Amygdala (tissue), 56 donors: ENCODE measurements at regions not wholly inside any gene's neighbourhood (a gene's known extent, or its start where the extent isn't known, plus 50 kb on each side); places are given as distances from the start of the nearest gene placed in this dataset.

Experiments
- DNase-seq, 56 donors: peaks; one replicate each; lab custom pipeline; 2025; lab: John Stamatoyannopoulos, UW

GRCh38 chr2:23296691-23297090 is 88.3 kb upstream of the KLHL29 start:
- DNase-seq = no peak

- no peak for DNase-seq
Observed at GRCh38 chr2:23297112-23297511, 87.9 kb upstream of the KLHL29 start.

DNA sequence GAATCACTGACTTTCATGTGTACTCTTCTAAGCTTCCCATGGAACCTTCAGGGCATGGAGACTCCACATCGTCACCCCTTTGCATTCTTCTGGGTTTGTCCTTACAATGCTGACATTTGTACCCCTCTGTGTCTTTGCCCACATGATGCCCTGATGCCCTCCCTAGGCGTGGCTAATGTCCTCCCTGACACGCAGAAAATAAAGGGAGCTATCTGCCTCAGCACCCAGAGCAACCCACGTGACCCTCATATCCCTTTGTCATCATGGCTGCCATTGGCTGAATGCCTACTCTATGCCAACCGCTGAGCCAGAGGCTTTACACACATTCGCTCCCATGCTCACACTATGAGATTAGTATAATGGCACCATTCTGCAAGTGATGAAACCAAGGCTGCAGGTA is 86.4 kb upstream of the KLHL29 start:
- no peak for DNase-seq

DNA sequence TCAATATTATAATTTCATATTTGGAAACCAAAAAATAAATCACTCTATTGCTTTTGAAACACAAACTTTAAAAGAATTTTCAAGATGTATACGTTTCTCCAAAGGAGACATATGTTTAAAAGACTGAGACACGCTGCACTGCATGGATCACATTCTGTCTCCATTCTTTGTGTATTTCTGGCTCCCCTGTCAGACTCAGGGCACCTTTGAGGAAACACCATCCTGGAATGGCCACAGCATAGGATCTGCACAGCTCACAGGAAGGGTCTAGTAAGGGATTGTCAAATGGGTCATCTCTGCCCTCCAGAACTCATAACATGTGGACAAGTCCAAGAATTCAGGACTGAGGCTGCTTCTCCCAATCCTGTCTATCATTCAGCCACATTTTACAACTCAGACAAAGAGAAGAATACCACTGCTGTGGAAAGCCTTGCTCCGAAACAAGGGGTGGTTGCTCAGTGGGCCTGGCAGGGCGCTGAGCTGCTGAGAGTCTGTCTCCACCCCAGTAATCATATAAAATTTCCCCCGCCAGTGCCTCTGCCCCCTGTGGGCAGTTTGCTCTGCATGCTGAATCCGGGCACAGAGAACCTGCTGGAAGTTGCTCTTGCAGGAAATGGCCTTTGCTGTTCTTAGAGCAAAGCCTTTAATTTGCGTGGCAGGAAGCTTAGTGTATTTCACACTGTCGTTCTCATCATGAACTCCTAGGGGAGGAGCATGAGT is 85.3 kb upstream of the KLHL29 start:
- DNase-seq = no peak

DNA sequence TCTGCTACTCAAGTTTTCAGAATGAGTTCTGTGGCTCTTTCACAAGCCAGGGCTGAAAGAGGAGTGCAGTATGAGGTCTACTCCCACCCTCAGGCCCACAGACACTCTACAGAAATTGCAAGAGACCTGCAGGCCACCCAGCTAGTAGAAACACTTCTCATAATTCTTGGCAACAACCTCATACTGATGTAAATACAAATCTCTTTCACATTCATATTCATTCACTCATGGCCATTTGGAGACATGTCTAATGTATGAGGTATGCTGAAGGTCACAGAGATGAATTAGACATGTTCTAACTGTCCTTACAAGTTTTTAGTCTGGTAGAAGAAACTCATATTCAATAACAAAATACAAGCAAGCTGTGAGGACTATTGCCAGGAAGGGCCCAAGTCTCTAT is 83.8 kb upstream of the KLHL29 start:
- no peak for DNase-seq

GRCh38 chr2:23302591-23302990 is 82.4 kb upstream of the KLHL29 start:
- DNase-seq = no peak

DNA sequence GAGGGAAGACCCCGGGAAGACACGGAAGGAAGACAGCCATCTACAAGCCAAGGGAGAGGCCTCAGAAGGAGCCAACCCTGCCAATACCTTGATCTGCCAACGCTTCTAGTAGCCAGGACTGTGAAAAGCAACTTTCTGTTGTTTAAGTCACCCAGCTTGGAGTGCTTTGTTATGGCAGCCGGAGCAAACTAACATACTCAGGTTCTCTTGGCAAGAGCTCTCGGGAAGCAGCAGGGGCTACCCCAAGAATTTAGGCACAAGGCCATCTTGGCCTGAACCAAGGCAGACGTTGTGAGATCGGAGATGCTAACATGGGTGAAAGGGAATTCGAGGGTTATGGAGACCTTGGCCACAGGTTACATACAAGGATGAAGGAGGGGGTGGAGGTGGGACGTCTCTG is 78.6 kb upstream of the KLHL29 start:
- DNase-seq = no peak

DNA sequence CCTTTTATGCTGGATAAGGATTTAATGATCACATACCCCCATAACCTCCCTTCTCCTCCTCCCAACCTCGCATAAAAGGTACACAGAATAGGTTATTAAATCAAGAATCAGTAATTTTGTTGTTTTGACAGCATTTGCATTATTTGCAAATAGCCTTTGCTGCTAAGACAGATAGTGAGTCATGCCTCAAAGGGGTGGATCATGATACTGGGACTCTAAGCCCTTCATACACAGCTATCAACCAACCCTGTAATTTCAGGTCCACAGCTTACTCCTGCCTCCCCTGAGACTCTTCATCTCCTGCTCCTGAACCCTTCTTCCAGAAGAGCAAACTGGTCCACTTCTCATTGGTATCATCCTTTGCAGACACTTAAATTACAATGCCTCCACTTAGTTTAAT is 73.8 kb upstream of the KLHL29 start:
- no peak for DNase-seq

DNA sequence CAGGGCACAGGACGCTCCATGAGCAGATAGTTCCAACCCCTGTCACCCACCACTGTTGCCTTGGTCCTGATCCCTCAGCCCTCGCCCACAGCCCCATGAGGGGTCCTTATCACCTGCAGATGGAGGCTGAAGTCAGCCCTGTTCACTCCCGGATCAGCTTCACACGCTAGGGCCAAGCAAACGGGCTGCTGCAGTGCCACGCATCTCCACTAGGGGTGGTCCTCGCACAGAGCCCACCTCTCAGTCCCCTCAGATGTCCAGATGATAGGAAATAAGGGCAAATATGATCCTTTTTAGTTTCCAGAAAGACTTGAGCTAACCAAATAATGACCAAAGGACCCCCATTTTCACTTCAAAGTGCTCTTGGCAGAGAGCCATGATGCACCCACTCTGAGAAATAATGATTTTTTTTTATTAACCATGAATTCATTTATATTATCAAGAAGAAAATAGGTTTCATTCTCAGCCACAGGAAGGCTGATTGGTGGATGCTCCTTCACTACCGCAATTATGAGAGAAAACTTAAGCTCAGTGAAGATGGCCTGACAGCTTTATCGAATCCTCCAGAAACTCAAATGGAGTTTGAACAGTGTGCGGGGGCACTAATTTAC is 71.9 kb upstream of the KLHL29 start:
- no peak for DNase-seq

DNA sequence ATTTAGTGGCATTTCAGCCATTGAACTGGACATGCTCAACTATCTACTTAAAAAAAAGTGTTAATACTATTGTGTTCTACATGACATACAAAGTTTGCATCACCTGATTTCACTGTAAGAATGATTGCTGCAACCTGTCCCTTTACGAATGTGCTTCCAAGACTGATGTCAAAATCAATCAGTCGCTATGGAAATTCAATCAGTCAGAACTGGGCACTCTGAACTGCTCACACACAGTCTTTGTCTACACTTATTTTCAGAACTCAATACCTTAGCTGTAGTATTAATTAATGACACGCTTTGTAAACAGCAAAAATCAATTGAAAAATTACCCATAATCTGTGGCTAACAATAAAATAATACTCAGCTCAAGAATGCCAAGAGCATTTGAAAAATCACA is 70.3 kb upstream of the KLHL29 start:
- no peak for DNase-seq

- DNase-seq = no peak
Observed at GRCh38 chr2:23320058-23320457, 64.9 kb upstream of the KLHL29 start.

DNA sequence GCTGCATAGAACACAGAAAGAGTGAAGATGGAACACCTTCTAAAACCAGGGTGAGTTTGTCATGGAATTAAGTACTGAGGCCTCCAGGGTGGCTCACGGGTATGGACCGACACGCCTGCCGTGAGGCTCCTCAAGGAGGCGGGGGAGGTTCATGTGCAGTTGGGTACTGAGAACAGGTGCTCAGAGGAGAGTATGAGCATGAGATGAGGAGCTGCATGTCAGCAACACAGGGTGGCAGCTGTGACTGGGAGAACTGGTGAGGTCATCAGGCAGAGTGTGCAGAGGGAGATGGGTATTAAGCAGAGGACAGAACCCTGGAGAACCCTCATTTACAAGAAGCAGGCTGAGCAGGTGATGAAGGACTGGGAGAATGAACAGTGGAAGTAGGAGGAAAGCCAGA is 63.2 kb upstream of the KLHL29 start:
- DNase-seq = no peak

GRCh38 chr2:23322567-23323197 is 62.3 kb upstream of the KLHL29 start:
- no peak for DNase-seq

- DNase-seq = no peak
Observed at GRCh38 chr2:23323198-23323916, 61.6 kb upstream of the KLHL29 start.

DNA sequence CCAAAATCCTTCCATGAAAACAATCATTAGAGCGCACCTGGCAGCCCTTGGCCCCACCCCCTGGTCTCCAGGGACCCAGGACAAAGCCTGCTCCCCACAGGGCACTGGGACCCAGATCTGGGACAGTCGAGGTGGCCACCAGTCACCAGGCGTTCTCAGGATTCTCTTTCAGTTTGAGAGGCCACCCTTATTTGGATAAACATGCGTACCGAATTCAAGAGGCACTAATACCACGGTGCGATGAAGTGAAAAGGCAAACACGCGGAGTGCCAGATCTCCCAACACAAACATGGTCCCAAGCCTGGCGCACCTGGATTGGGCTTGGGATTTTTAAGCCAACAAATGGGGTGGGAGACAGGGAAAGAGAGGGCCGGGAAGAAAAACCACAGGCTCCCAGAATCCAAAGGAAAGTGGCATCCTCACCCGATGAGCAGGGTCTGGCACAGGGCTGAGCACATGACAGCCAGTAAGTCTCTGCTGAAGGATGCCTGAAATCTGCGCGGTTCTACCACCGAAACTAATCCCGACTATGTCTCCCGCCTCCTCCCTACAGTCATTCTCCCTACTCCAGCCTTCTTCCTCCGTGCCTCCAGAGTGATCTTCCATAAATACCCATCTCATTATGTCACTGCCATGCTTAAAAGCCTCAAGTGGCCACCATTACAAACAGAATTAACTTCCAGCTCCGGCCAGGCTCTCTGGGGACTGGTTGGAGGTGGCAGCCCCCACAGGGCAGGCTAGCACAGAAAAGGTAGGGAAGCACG is 60.9 kb upstream of the KLHL29 start:
- DNase-seq = no peak

DNA sequence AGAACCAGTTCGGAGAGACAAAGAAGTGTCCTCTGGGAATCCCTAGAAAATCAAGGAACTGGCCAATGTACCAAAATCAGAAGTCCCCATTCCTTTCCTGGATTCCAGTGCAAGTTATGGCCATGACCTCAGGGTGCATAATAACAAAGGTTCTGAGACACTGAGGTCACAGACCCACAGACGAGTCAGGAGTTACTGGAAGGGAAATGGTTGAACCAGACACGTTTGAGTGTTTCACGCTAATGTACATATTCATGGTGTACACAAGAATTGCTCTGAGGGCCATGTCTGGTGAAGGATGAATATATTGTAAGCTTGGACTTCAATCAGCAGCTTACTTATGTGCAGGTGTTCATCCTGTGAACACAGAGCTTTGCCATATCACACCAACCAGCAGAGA is 58.6 kb upstream of the KLHL29 start:
- DNase-seq = no peak

- DNase-seq = no peak
Observed at GRCh38 chr2:23327416-23327815, 57.6 kb upstream of the KLHL29 start.

DNA sequence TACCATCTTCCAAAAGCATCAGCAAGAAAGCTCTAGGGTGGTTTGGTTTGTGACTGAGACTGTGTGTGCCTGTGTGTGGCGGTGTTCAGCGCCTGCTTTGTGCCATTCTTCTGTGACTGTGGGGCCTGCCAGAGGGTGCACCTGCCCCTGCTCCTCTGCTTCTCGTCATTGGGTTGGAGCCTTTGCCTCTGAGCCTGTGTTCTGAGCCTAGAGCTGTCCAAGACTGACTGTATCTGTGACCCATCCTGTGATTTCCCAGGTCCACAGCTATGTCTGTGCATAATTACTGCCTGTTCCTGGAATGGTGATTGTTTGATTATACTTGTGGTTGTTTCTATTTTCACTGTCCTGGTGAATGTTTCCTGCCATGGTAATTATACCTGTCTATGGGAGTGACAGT is 57.1 kb upstream of the KLHL29 start:
- DNase-seq = no peak

DNA sequence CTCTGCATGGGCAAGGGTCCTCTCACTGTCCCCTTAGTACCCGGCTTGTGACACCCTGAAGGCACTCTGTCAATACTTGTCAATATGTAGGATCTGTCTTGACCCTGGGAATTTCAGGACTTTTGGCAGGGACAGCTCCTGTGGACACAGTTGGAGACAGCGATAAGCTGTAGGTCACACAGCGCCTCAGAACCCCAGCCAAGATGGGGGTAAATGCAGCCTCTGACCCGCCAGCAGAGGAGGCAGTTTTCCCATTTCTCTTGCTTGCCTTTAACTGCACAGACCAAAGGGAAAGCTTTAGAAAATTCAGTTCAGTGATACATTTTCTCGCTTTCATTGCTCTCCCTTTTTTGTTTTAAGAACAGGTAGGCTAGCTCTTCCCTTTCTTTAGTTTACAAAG is 54.8 kb upstream of the KLHL29 start:
- no peak for DNase-seq
